ENCODE measurements at regions not wholly inside any gene's neighbourhood (a gene's known extent, or its start where the extent isn't known, plus 50 kb on each side); places are given as distances from the start of the nearest gene placed in this dataset.

DNA sequence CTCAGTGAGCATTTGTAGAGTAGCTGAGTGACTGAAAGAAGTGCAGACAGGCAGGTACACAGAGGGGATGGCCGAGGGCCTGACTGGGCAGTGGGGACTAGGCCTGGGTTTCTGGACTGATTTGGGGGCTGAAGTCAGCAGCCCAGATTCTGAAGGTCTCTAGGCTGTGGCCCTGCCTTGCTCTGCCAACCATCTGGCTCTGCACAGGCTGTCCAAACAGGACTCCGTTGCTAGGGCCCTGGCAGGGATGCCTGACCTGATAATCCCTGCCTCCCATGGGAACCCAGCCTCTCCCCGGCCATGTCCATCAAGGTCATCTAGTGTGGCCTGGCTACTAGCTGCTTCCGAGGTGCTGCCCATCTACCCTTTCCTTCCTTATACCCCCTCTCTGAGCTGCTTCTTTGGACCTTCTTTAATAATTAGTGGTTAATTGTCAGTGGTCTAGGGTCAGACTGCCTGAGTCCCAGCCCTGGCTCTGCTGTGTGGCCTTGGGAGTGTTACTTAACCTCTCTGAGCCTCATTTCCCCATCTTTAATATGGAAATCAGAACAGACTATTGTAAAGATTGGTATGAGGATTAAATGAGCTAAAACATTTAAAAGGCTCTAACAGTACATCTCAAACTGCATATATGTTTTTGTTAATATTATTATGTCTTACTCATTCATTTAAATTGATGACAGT, 137.9 kb downstream of the VEGFA start:
- no peaks in the 10 kb centered on the region for H3K27me3 Mint-ChIP-seq (ENCODE audit: low read depth)
- Histone ChIP-seq H3T11ph (ENCODE audit: low read length) (no peak overlapping the region), H3K23ac (ENCODE audit: insufficient read length, low read depth, low read length) (no peak overlapping the region), H3K79me2 (ENCODE audit: insufficient read depth, low read length) (no peaks in the 10 kb centered on the region), H3K23me2 (ENCODE audit: insufficient read length, low read depth, low read length, poor library complexity, severe bottlenecking) (no peaks in the 10 kb centered on the region), H2BK12ac (ENCODE audit: insufficient read length, low read depth, low read length) (no peak overlapping the region), H2AFZ (ENCODE audit: low read length) (no peak overlapping the region), H3K4ac (ENCODE audit: low read depth, low read length) (no peak overlapping the region), H3K27me3 (ENCODE audit: insufficient read depth, low read length) (no peaks in the 10 kb centered on the region), H3K4me1 (ENCODE audit: insufficient read depth, low read length) (peaks cover 3% of the 10 kb centered on the region; the same call in 1 of the 2 replicates), H3K79me1 (ENCODE audit: insufficient read depth, low read depth, low read length, poor library complexity, severe bottlenecking) (no peaks in the 10 kb centered on the region), H3K18ac (ENCODE audit: insufficient read length, low read depth, low read length) (no peak overlapping the region), H2BK15ac (ENCODE audit: low read depth, low read length) (no peak overlapping the region), H2BK120ac (ENCODE audit: low read depth, low read length, poor library complexity, severe bottlenecking) (no peak overlapping the region), H3K9me3 (ENCODE audit: control insufficient read depth, low read depth, low read length) (no peaks in the 10 kb centered on the region), H4K91ac (ENCODE audit: insufficient read length, low read depth, low read length) (no peak overlapping the region), H2BK5ac (ENCODE audit: insufficient read length, low read length) (no peak overlapping the region), H3K9ac (ENCODE audit: extremely low read depth, insufficient read length, low read length) (no peak overlapping the region), H4K20me1 (ENCODE audit: control insufficient read depth, insufficient read depth, insufficient read length) (no peaks in the 10 kb centered on the region), H3K4me2 (ENCODE audit: insufficient read depth, insufficient read length, low read length) (no peak overlapping the region), H3K14ac (ENCODE audit: insufficient read depth, low read length) (no peak overlapping the region), H4K5ac (ENCODE audit: insufficient read length, low read depth, low read length) (no peak overlapping the region), H4K8ac (replicated peaks; ENCODE audit: insufficient read length, low read depth, low read length) (no peak overlapping the region), H3K27ac (ENCODE audit: insufficient read length, low read depth, low read length) (no peak overlapping the region), H3K56ac (ENCODE audit: insufficient read length, low read depth, low read length) (no peak overlapping the region), H2BK20ac (ENCODE audit: low read depth, low read length, poor library complexity, severe bottlenecking) (no peak overlapping the region), H2AK5ac (ENCODE audit: insufficient read length, low read length) (no peak overlapping the region)
- H3K4me1 Mint-ChIP-seq = peaks cover 30 to 40% of the 10 kb centered on the region in 2 experiments
- H3K27ac Mint-ChIP-seq = no peak overlapping the region; a peak in 1 of 7 replicates
- H3K4me3 Mint-ChIP-seq = no peak overlapping the region
- no peaks in the 10 kb centered on the region; a peak in 2 of 5 replicates for H3K9me3 Mint-ChIP-seq
- DNase-seq = no peak
- H3K36me3 Mint-ChIP-seq (ENCODE audit: insufficient read depth in 1 of 3, low read depth in 3 of 3) = no peaks in the 10 kb centered on the region; a peak in 1 of 7 replicates
- WGBS (ENCODE audit: extremely low coverage, insufficient read length, low lambda C conversion rate) = no CpG with 5 or more reads among the region's 4 CpGs
- no peak for TF ChIP-seq CTCF (conservative IDR thresholded peaks at IDR 0.05)
